Gastroesophageal sphincter (tissue), 4 donors: ENCODE measurements at regions not wholly inside any gene's neighbourhood (a gene's known extent, or its start where the extent isn't known, plus 50 kb on each side); places are given as distances from the start of the nearest gene placed in this dataset.

Source experiments
- ATAC-seq: fragments of 150-250 bp; one replicate; pipeline ENCODE4 v1.9.1; 2016; ENCODE audit warnings: mild to moderate bottlenecking, moderate library complexity
- H3K27ac ChIP-seq, 4 donors: fragments of 200-600 bp; sonication (generic) in 3 of 4; 1 replicate in 3 of 4; 2 replicates in 1 of 4; pipeline ENCODE4 v1.5.1; 2016 to 2019
- H3K27me3 ChIP-seq: fragments of 200-600 bp; sonication (generic); one replicate; pipeline ENCODE4 v1.5.1; 2019
- H3K36me3 ChIP-seq, 2 donors: fragments of 200-600 bp; sonication (generic); one replicate each; pipeline ENCODE4 v1.5.1; 2019; ENCODE audit warnings: control low read depth in 1 of 2
- H3K4me1 ChIP-seq, 3 donors: fragments of 200-600 bp; sonication (generic); 1 replicate in 2 of 3; 2 replicates in 1 of 3; pipeline ENCODE4 v1.5.1; 2016 to 2019; ENCODE audit warnings: control low read depth in 2 of 3
- H3K4me3 ChIP-seq, 2 donors: fragments of 200-600 bp; sonication (generic); one replicate each; pipeline ENCODE4 v1.5.1; 2019; ENCODE audit warnings: mild to moderate bottlenecking in 1 of 2, moderate library complexity in 1 of 2
- H3K9me3 ChIP-seq, 3 donors: fragments of 200-600 bp; sonication (generic); one replicate each; pipeline ENCODE4 v1.5.1; 2017 to 2019; ENCODE audit warnings: control low read depth in 2 of 3
- CTCF ChIP-seq, 4 experiments: fragments of 200-600 bp in 2 of 4; fragments of 450-650 bp in 2 of 4; sonication (generic) in 1 of 4; IDR thresholded peaks; one replicate each; pipeline ENCODE4 v1.5.1; 2017 to 2019; ENCODE audit warnings: antibody characterized with exemption in 4 of 4, mild to moderate bottlenecking in 2 of 4, moderate library complexity in 2 of 4
- EP300 ChIP-seq: sonication (generic); formaldehyde crosslinking; IDR thresholded peaks from one replicate; pipeline ENCODE4 v1.6.1; 2017; ENCODE audit warnings: antibody characterized with exemption, mild to moderate bottlenecking
- POLR2A ChIP-seq, 2 donors: fragments of 450-650 bp; IDR thresholded peaks; one replicate each; pipeline ENCODE4 v1.6.1; 2017; ENCODE audit warnings: antibody characterized with exemption in 2 of 2, mild to moderate bottlenecking in 2 of 2, moderate library complexity in 1 of 2
- POLR2AphosphoS5 ChIP-seq: sonication (generic); formaldehyde crosslinking; IDR thresholded peaks from one replicate; pipeline ENCODE4 v1.6.1; 2017; ENCODE audit warnings: antibody characterized with exemption
- WGBS, 2 donors: methylation state at CpG; one replicate each; pipeline ENCODE4 v1.1.5; 2018; ENCODE audit warnings: low coverage in 1 of 2; 5-methylcytosine and 5-hydroxymethylcytosine counted together

DNA sequence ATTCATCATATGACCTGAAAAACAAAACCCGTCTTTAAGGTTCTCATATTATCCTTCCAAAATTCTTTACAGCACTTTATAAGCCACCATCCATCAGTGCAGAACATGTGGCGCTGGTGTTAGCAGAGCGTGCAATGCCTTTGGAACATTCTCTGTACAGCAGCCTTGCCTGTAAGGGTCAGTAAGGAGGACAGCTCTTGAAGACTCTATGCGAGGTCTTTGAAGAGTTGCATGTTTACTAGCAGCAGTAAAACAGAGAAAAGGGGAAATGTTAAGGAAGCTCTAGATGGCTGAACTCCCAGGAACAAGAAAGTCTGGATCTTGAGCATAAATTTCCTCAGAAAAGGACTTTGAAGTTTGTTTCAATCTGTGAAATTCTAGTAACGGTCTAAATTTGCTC lies 365.6 kb downstream of the DUSP10 start:
- H3K27me3 ChIP-seq, result no peaks in the 10 kb centered on the region
- H3K27ac ChIP-seq, result no peak overlapping the region
- no peak for TF ChIP-seq POLR2AphosphoS5
- TF ChIP-seq EP300, result no peak
- TF ChIP-seq POLR2A (IDR thresholded peaks at IDR 0.05), result no peak
- TF ChIP-seq CTCF (IDR thresholded peaks at IDR 0.05), result no peak
- no peak for ATAC-seq
- H3K4me1 ChIP-seq, result no peaks in the 10 kb centered on the region
- no peaks in the 10 kb centered on the region for H3K36me3 ChIP-seq
- WGBS, 2 donors, result 70 to 85% methylated on average over 5 of the region's 5 CpGs
- H3K9me3 ChIP-seq, result no peaks in the 10 kb centered on the region
- H3K4me3 ChIP-seq, result no peak overlapping the region

GRCh38 chr1:221381910-221382623 lies 359.8 kb downstream of the DUSP10 start:
- no peaks in the 10 kb centered on the region for H3K36me3 ChIP-seq
- no peak overlapping the region for H3K27ac ChIP-seq
- peak; percentile 25 for ATAC-seq
- no peaks in the 10 kb centered on the region for H3K4me1 ChIP-seq
- TF ChIP-seq POLR2AphosphoS5 (no peak), EP300 (no peak), POLR2A (IDR thresholded peaks at IDR 0.05) (no peak), CTCF (IDR thresholded peaks at IDR 0.05) (no peak)
- 32 to 59% methylated on average over 3 of the region's 3 CpGs for WGBS, 2 donors
- H3K9me3 ChIP-seq, result no peaks in the 10 kb centered on the region
- H3K4me3 ChIP-seq, result no peak overlapping the region
- no peaks in the 10 kb centered on the region for H3K27me3 ChIP-seq

- Histone ChIP-seq H3K36me3 (no peaks in the 10 kb centered on the region), H3K4me3 (no peak overlapping the region), H3K9me3 (no peaks in the 10 kb centered on the region), H3K27ac (peak overlapping the region in 3 of 4 donors; percentile 36 to 55 (median 39)), H3K27me3 (no peaks in the 10 kb centered on the region), H3K4me1 (peaks cover 0 to 21% (median 0%) of the 10 kb centered on the region in 3 donors)
- WGBS, 2 donors, result 22 to 33% methylated on average over 1 of the region's 1 CpG
- peak; percentile 63 for TF ChIP-seq POLR2AphosphoS5
- no peak for TF ChIP-seq POLR2A (IDR thresholded peaks at IDR 0.05)
- peak; percentile 91 for ATAC-seq
Measured at GRCh38 chr1:221392453-221392852, 349.4 kb downstream of the DUSP10 start.

GRCh38 chr1:221394011-221394544 lies 347.8 kb downstream of the DUSP10 start:
- H3K27ac ChIP-seq, result peak overlapping the region in 1 of 4 donors; percentile 20
- no peaks in the 10 kb centered on the region for H3K9me3 ChIP-seq
- H3K4me3 ChIP-seq, result no peak overlapping the region
- H3K27me3 ChIP-seq, result no peaks in the 10 kb centered on the region
- no peak for TF ChIP-seq POLR2AphosphoS5
- no peak for TF ChIP-seq POLR2A (IDR thresholded peaks at IDR 0.05)
- no peak for TF ChIP-seq CTCF (IDR thresholded peaks at IDR 0.05)
- TF ChIP-seq EP300, result no peak
- peaks cover 0 to 21% (median 0%) of the 10 kb centered on the region in 3 donors for H3K4me1 ChIP-seq
- whole genome bisulfite sequencing, 2 donors, result 43 to 53% methylated on average over 5 to 6 of the region's 6 CpGs
- no peaks in the 10 kb centered on the region for H3K36me3 ChIP-seq
- no peak for ATAC-seq

GRCh38 chr1:221396526-221396925 lies 345.4 kb downstream of the DUSP10 start:
- no peaks in the 10 kb centered on the region for H3K9me3 ChIP-seq
- no peak overlapping the region for H3K27ac ChIP-seq

More at GRCh38 chr1:221396526-221396925, 345.4 kb downstream of the DUSP10 start:
- TF ChIP-seq EP300 (no peak), POLR2AphosphoS5 (no peak), CTCF (IDR thresholded peaks at IDR 0.05) (no peak), POLR2A (IDR thresholded peaks at IDR 0.05) (no peak)
- Histone ChIP-seq H3K36me3 (no peaks in the 10 kb centered on the region), H3K27me3 (no peaks in the 10 kb centered on the region), H3K4me1 (peaks cover 0 to 21% (median 0%) of the 10 kb centered on the region in 3 donors), H3K4me3 (no peak overlapping the region)
- 75% methylated on average over 2 of the region's 2 CpGs; no CpG with 5 or more reads in 1 of the 2 donors for WGBS, 2 donors
- no peak for ATAC-seq
